ENCODE measurements at regions not wholly inside any gene's neighbourhood (a gene's known extent, or its start where the extent isn't known, plus 50 kb on each side); places are given as distances from the start of the nearest gene placed in this dataset.
A peak's percentile ranks its signal among the peaks of the same experiment; 100 is the strongest.

DNA sequence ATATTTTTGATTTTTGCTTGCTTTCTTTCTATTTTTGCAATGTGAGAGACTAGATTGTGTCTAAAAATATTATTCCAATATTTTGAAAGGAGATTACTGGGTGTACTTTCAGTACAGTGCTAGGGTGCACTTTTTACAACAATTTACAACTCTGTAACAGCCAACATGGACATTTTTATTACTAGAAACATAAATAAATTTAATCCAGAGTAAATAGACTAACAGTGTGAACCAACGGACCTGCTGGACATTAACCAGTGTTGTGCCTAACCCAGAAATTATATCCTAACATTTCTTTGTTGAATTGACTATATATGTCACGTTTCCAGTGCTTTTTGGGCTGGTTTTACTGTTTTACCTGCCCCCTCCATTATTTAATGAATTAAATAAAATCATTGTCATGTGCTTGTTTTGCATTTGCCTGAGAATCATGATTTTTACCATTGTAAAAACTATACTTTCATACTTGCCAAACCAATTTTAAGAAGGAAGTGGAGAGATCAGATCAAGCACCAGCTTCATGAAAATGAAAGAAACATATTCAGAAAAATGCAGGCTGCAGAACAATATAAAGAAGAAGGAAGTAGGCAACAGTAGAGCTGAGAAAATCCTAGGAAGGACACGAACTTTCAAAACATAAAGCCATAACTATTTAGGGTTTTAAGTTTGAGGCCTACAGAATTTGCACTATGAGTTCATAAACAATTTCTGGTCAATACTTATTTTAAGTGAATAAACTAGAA lies 400.8 kb upstream of the PIK3R1 start:
- H3K4me1 ChIP-seq (ENCODE audit: control insufficient read depth in 1 of 2, low read depth in 2 of 2) = peaks cover 20 to 40% of the 10 kb centered on the region in 2 donors

DNA sequence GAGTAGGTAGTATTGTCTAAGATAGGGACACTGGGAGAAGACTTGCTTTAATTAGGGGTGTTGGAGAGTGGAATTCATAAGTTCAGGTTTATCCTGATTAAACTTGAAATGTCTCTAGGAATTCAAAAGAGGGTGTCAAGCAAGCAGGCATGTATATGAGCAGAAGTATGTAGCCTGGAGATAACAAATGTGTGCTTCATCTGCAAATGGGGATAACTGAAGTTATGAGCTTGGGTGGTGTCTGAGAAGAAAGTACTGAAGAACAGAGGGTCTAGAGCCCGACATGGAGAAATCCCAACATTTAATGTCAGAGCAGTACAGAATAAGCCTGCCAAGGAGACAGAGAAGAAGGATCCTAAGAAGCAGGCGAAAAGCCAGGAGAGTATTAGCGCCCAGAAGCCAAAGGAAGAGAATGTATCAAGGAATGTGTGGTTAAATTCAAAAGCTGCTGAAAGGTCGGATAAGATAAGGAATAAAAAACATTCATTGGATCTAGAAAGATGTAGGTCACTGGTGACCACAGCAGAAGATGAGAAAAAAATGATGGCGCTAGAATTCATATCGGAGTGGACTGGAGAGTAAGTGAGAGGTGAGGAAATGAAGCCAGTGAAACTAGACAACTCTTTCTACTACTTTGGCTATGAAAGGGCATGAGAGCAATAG lies 401.5 kb upstream of the PIK3R1 start:
- Histone ChIP-seq H3K4me3 (peak overlapping the region; percentile 3), H3K36me3 (no peaks in the 10 kb centered on the region), H3K27ac (peak overlapping the region in 1 of 2 donors; percentile 39), H3K27me3 (replicated peaks; ENCODE audit: insufficient read depth) (no peaks in the 10 kb centered on the region), H3K9me3 (no peaks in the 10 kb centered on the region), H3K4me1 (ENCODE audit: control insufficient read depth in 1 of 2, low read depth in 2 of 2) (peaks cover 20 to 47% of the 10 kb centered on the region in 2 donors)
- TF ChIP-seq, protein P1, sequence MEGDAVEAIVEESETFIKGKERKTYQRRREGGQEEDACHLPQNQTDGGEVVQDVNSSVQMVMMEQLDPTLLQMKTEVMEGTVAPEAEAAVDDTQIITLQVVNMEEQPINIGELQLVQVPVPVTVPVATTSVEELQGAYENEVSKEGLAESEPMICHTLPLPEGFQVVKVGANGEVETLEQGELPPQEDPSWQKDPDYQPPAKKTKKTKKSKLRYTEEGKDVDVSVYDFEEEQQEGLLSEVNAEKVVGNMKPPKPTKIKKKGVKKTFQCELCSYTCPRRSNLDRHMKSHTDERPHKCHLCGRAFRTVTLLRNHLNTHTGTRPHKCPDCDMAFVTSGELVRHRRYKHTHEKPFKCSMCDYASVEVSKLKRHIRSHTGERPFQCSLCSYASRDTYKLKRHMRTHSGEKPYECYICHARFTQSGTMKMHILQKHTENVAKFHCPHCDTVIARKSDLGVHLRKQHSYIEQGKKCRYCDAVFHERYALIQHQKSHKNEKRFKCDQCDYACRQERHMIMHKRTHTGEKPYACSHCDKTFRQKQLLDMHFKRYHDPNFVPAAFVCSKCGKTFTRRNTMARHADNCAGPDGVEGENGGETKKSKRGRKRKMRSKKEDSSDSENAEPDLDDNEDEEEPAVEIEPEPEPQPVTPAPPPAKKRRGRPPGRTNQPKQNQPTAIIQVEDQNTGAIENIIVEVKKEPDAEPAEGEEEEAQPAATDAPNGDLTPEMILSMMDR (IDR thresholded peaks at IDR 0.05) = no peak
- DNase-seq (ENCODE audit: low spot score) (no peak), ATAC-seq (ENCODE audit: insufficient number of reproducible peaks, low FRiP score, low read depth) (no peak)

More for the DNA sequence above, 400.8 kb upstream of the PIK3R1 start:
- DNase-seq (ENCODE audit: low spot score) = no peak
- ATAC-seq (ENCODE audit: insufficient number of reproducible peaks, low FRiP score, low read depth) = no peak
- peak overlapping the region; percentile 18 to 39 for H3K27ac ChIP-seq
- no peaks in the 10 kb centered on the region for H3K27me3 ChIP-seq (replicated peaks; ENCODE audit: insufficient read depth)
- H3K36me3 ChIP-seq = no peaks in the 10 kb centered on the region
- TF ChIP-seq, protein P1 (IDR thresholded peaks at IDR 0.05) = no peak
- H3K9me3 ChIP-seq = no peaks in the 10 kb centered on the region
- peak overlapping the region; percentile 3 for H3K4me3 ChIP-seq

- Histone ChIP-seq H3K9me3 (no peaks in the 10 kb centered on the region), H3K27ac (no peak overlapping the region), H3K27me3 (replicated peaks; ENCODE audit: insufficient read depth) (no peaks in the 10 kb centered on the region), H3K4me3 (no peak overlapping the region), H3K4me1 (ENCODE audit: control insufficient read depth in 1 of 2, low read depth in 2 of 2) (peaks cover 10 to 59% of the 10 kb centered on the region in 2 donors), H3K36me3 (no peaks in the 10 kb centered on the region)
- TF ChIP-seq, protein P1 (IDR thresholded peaks at IDR 0.05) = no peak
- DNase-seq (ENCODE audit: low spot score) = no peak
- ATAC-seq (ENCODE audit: insufficient number of reproducible peaks, low FRiP score, low read depth) = no peak
Observed at GRCh38 chr5:67809589-67809988, 406.0 kb upstream of the PIK3R1 start.

- ATAC-seq (ENCODE audit: insufficient number of reproducible peaks, low FRiP score, low read depth) (no peak), DNase-seq (ENCODE audit: low spot score) (no peak)
- H3K4me3 ChIP-seq = no peak overlapping the region
- H3K4me1 ChIP-seq (ENCODE audit: control insufficient read depth in 1 of 2, low read depth in 2 of 2) = peaks cover 9 to 52% of the 10 kb centered on the region in 2 donors
- H3K27me3 ChIP-seq (replicated peaks; ENCODE audit: insufficient read depth) = no peaks in the 10 kb centered on the region
- no peaks in the 10 kb centered on the region for H3K36me3 ChIP-seq
- H3K27ac ChIP-seq = no peak overlapping the region
- H3K9me3 ChIP-seq = no peaks in the 10 kb centered on the region
- TF ChIP-seq, protein P1 (IDR thresholded peaks at IDR 0.05) = no peak
Observed at GRCh38 chr5:67808340-67808739, 407.2 kb upstream of the PIK3R1 start.

DNA sequence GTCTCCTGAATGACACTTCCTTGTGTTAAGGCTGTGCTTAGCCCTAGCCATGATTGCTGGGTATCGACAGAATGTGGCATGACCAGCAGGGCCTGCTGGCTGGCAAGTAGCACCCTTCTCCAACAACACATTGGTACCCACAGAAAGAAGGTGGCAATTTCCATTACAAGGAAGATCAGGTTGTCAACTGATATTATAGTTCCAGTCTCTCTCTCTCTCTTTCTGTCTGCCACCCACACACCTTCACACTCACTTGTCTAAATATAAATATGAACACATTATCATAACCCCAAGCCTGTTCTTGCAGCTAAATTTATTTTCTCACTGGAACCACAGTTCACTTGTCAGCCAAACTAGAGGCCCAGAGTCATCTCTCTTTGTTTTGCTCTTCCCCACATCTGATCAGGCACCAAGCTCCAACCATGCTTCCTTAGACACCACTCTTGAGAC lies 408.1 kb upstream of the PIK3R1 start:
- DNase-seq (ENCODE audit: low spot score) (no peak), ATAC-seq (ENCODE audit: insufficient number of reproducible peaks, low FRiP score, low read depth) (no peak)
- H3K4me1 ChIP-seq (ENCODE audit: control insufficient read depth in 1 of 2, low read depth in 2 of 2) = peaks cover 9 to 52% of the 10 kb centered on the region in 2 donors
- H3K27ac ChIP-seq = no peak overlapping the region
- no peaks in the 10 kb centered on the region for H3K27me3 ChIP-seq (replicated peaks; ENCODE audit: insufficient read depth)
- TF ChIP-seq, protein P1 (IDR thresholded peaks at IDR 0.05) = no peak
- no peak overlapping the region for H3K4me3 ChIP-seq
- H3K9me3 ChIP-seq = no peaks in the 10 kb centered on the region
- no peaks in the 10 kb centered on the region for H3K36me3 ChIP-seq
